T-cell (primary cell): ENCODE measurements at regions not wholly inside any gene's neighbourhood (a gene's known extent, or its start where the extent isn't known, plus 50 kb on each side); places are given as distances from the start of the nearest gene placed in this dataset.

Experiments used
- ATAC-seq, 4 experiments: fragments of 200-7000 bp in 3 of 4; fragments of 150-1000 bp in 1 of 4; cut with Tn5 transposase; replicated peaks in 1 of 4; 1 replicate in 3 of 4; 2 replicates in 1 of 4; pipeline ENCODE4 v1.10.0; 2021; ENCODE audit warnings: moderate library complexity in 3 of 4, mild to moderate bottlenecking in 2 of 4, moderate number of reproducible peaks in 1 of 4
- CTCF ChIA-PET, 2 donors: fragments of 300-600 bp; sonication (Branson Sonifier 250); formaldehyde crosslinking; loops; one replicate each; lab custom pipeline; 2022; ENCODE audit warnings: antibody characterized with exemption in 2 of 2; lab: Charles Lee
- POLR2A ChIA-PET, 2 donors: fragments of 300-600 bp; sonication (Branson Sonifier 250); formaldehyde crosslinking; loops; one replicate each; lab custom pipeline; 2022; ENCODE audit warnings: antibody characterized with exemption in 2 of 2; lab: Charles Lee
- DNase-seq, 35 experiments: peaks; one replicate each; pipeline versions ENCODE4 v3.0.0 to v3.0.0-alpha.2; 2013 to 2023
- H3K27ac ChIP-seq: one replicate; pipeline ENCODE4 v1.5.1; 2013; ENCODE audit warnings: low read length
- H3K27me3 ChIP-seq, 2 experiments: replicated peaks in 1 of 2; 1 replicate in 1 of 2; 2 replicates in 1 of 2; pipeline versions ENCODE4 v1.6.1 to v1.7.0; 2013; ENCODE audit warnings: low read length in 1 of 2, mixed read lengths in 1 of 2; ENCODE audit not compliant: control insufficient read depth in 2 of 2, insufficient read depth in 2 of 2; ENCODE audit errors: extremely low read depth in 1 of 2
- H3K36me3 ChIP-seq, 2 donors: 1 replicate in 1 of 2; 2 replicates in 1 of 2; pipeline versions ENCODE4 v1.6.1 to v1.7.0; 2013; ENCODE audit warnings: low read length in 1 of 2; ENCODE audit not compliant: control insufficient read depth in 2 of 2, insufficient read depth in 1 of 2; ENCODE audit errors: extremely low read depth in 1 of 2
- H3K4me1 ChIP-seq, 2 experiments: 1 replicate in 1 of 2; 2 replicates in 1 of 2; pipeline versions ENCODE4 v1.6.1 to v1.7.0; 2013; ENCODE audit warnings: low read length in 2 of 2, mixed read lengths in 1 of 2; ENCODE audit not compliant: insufficient read depth in 2 of 2, control insufficient read depth in 1 of 2; ENCODE audit errors: extremely low read depth in 1 of 2
- H3K4me3 ChIP-seq, 2 donors: 1 replicate in 1 of 2; 2 replicates in 1 of 2; pipeline versions ENCODE4 v1.5.1 to v1.7.0; 2013; ENCODE audit warnings: mild to moderate bottlenecking in 2 of 2, low read length in 1 of 2, moderate library complexity in 1 of 2; ENCODE audit not compliant: control insufficient read depth in 1 of 2; ENCODE audit errors: extremely low read depth in 1 of 2
- H3K9me3 ChIP-seq: 2 replicates; pipeline ENCODE4 v1.7.0; 2013
- H3K27ac Mint-ChIP-seq, 2 donors: one replicate each; pipeline ENCODE4 v1.8.0; 2020 to 2021; ENCODE audit warnings: mild to moderate bottlenecking in 2 of 2, mixed read lengths in 2 of 2
- H3K27me3 Mint-ChIP-seq, 2 donors: one replicate each; pipeline ENCODE4 v1.8.0; 2021 to 2022; ENCODE audit warnings: mixed read lengths in 2 of 2
- H3K36me3 Mint-ChIP-seq: one replicate; pipeline ENCODE4 v1.8.0; 2021; ENCODE audit warnings: mixed read lengths
- H3K4me1 Mint-ChIP-seq, 3 donors: one replicate each; pipeline ENCODE4 v1.8.0; 2020 to 2022; ENCODE audit warnings: mixed read lengths in 3 of 3, mild to moderate bottlenecking in 1 of 3
- H3K4me3 Mint-ChIP-seq, 3 donors: one replicate each; pipeline ENCODE4 v1.8.0; 2020 to 2022; ENCODE audit warnings: mild to moderate bottlenecking in 3 of 3, mixed read lengths in 3 of 3, moderate library complexity in 3 of 3
- H3K9me3 Mint-ChIP-seq, 3 donors: one replicate each; pipeline ENCODE4 v1.8.0; 2020 to 2022; ENCODE audit warnings: mixed read lengths in 3 of 3
- WGBS: methylation state at CpG from one replicate; pipeline ENCODE4 v1.1.5; 2013; ENCODE audit warnings: missing lambda C conversion rate; ENCODE audit not compliant: insufficient coverage; 5-methylcytosine and 5-hydroxymethylcytosine counted together

GRCh38 chr7:95672434-95672833 is 76.1 kb upstream of the PDK4 start:
- ATAC-seq (no peak), DNase-seq (no peak)
- H3K4me1 Mint-ChIP-seq, result no peaks in the 10 kb centered on the region
- H3K9me3 ChIP-seq, result no peaks in the 10 kb centered on the region
- no peak overlapping the region for H3K4me3 Mint-ChIP-seq
- H3K9me3 Mint-ChIP-seq, result no peaks in the 10 kb centered on the region
- WGBS, result no CpG with 5 or more reads among the region's 2 CpGs
- no peak overlapping the region for H3K27ac Mint-ChIP-seq
- H3K4me3 ChIP-seq, result no peak overlapping the region
- POLR2A ChIA-PET, result no interaction called here
- CTCF ChIA-PET, result no interaction called here
- H3K27ac ChIP-seq, result no peak overlapping the region
- no peaks in the 10 kb centered on the region for H3K27me3 ChIP-seq
- no peaks in the 10 kb centered on the region for H3K36me3 Mint-ChIP-seq
- no peaks in the 10 kb centered on the region for H3K4me1 ChIP-seq
- H3K36me3 ChIP-seq, result no peaks in the 10 kb centered on the region
- no peaks in the 10 kb centered on the region for H3K27me3 Mint-ChIP-seq

- ChIA-PET CTCF (no interaction called here), POLR2A (no interaction called here)
- H3K27ac ChIP-seq, result no peak overlapping the region
- Mint-ChIP-seq H3K27me3 (no peaks in the 10 kb centered on the region), H3K4me3 (no peak overlapping the region), H3K4me1 (no peaks in the 10 kb centered on the region), H3K36me3 (no peaks in the 10 kb centered on the region), H3K27ac (no peak overlapping the region), H3K9me3 (peaks cover 0 to 13% (median 2%) of the 10 kb centered on the region in 3 donors)
- no peaks in the 10 kb centered on the region for H3K27me3 ChIP-seq
- no peak overlapping the region for H3K4me3 ChIP-seq
- no peaks in the 10 kb centered on the region for H3K4me1 ChIP-seq
- H3K9me3 ChIP-seq, result no peaks in the 10 kb centered on the region
- no peaks in the 10 kb centered on the region for H3K36me3 ChIP-seq
- DNase-seq, result no peak
- WGBS, result 57% methylated on average over 1 of the region's 2 CpGs
- no peak for ATAC-seq
These were observed 73.2 kb upstream of the PDK4 start for GRCh38 chr7:95669513-95669912.

DNA sequence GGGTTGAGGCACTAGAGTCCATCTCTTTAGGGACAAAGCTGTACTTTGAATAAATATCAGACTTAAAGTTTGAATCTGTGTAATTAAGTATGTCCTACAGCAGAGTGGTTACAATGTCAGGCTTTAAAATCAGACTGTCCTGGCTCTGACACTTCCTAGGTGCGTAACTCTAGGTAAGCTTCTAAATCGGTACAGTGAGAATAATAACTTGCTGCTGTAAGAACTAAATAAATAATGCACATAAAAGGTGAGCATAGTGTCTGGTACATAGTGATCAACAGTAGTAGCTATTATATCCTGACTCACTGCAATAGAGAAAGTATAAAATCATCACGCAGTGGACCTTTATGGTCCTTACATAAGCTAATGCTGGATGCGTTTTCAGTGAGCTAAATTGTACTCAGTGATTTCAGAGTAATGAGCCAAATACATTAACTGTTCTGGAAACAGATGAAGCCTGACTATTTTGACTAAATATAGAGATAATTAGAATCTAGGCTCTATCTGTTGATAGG is 72.2 kb upstream of the PDK4 start:
- ChIA-PET CTCF (no interaction called here), POLR2A (no interaction called here)
- Histone ChIP-seq H3K27ac (no peak overlapping the region), H3K4me3 (no peak overlapping the region), H3K4me1 (no peaks in the 10 kb centered on the region), H3K36me3 (no peaks in the 10 kb centered on the region), H3K9me3 (no peaks in the 10 kb centered on the region), H3K27me3 (no peaks in the 10 kb centered on the region)
- Mint-ChIP-seq H3K4me3 (no peak overlapping the region), H3K4me1 (no peaks in the 10 kb centered on the region), H3K36me3 (no peaks in the 10 kb centered on the region), H3K27ac (no peak overlapping the region), H3K27me3 (no peaks in the 10 kb centered on the region), H3K9me3 (peaks cover 0 to 15% (median 3%) of the 10 kb centered on the region in 3 donors)
- 100% methylated on average over 2 of the region's 4 CpGs for WGBS
- ATAC-seq, result no peak
- DNase-seq, result no peak

GRCh38 chr7:95662987-95663386 is 66.7 kb upstream of the PDK4 start:
- Mint-ChIP-seq H3K27ac (no peak overlapping the region), H3K36me3 (no peaks in the 10 kb centered on the region), H3K4me3 (no peak overlapping the region), H3K9me3 (peaks cover 9 to 31% (median 12%) of the 10 kb centered on the region in 3 donors), H3K4me1 (no peaks in the 10 kb centered on the region), H3K27me3 (peaks cover 0 to 3% of the 10 kb centered on the region in 2 donors)
- DNase-seq (no peak), ATAC-seq (no peak)
- POLR2A ChIA-PET, result interaction anchor here in 1 of 2 donors (0.6 kb wide), 1 partner anchor 287 kb away, joined by 4 read pairs; no protein-coding TSS in a partner anchor
- H3K27me3 ChIP-seq, result no peaks in the 10 kb centered on the region
- no peaks in the 10 kb centered on the region for H3K9me3 ChIP-seq
- H3K36me3 ChIP-seq, result no peaks in the 10 kb centered on the region
- H3K4me3 ChIP-seq, result no peak overlapping the region
- no CpG with 5 or more reads among the region's 1 CpG for WGBS
- no peaks in the 10 kb centered on the region for H3K4me1 ChIP-seq
- CTCF ChIA-PET, result interaction anchor here in 1 of 2 donors (0.6 kb wide), 1 partner anchor 157 kb away, joined by 4 read pairs; no protein-coding TSS in a partner anchor
- H3K27ac ChIP-seq, result no peak overlapping the region

DNA sequence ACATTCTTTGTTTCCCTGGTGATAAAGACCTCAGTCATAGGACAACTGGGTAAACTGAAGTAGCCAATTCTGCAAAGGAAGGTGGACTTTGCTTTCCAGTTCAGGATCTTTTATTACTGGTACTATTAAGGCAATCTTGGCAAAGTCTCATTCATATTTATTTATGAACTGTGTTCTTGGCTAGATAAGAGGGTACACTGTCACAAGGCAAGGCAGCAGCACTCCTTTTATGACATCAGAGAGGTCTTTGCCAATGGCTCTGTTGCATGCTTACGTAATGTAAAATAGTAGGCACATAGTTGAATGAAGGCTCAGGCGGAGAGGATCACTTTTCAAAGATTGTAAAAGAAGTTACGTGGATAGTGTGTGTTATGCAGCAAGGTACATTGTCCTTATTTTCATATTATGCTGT is 63.7 kb upstream of the PDK4 start:
- no peaks in the 10 kb centered on the region for H3K36me3 ChIP-seq
- no peak overlapping the region for H3K27ac ChIP-seq
- ATAC-seq (no peak), DNase-seq (no peak)
- ChIA-PET POLR2A (no interaction called here), CTCF (no interaction called here)
- H3K27ac Mint-ChIP-seq, result no peak overlapping the region
- WGBS, result 100% methylated on average over 1 of the region's 3 CpGs
- peaks cover 9 to 22% (median 12%) of the 10 kb centered on the region in 3 donors for H3K9me3 Mint-ChIP-seq
- H3K27me3 Mint-ChIP-seq, result peaks cover 0 to 3% of the 10 kb centered on the region in 2 donors
- H3K4me1 Mint-ChIP-seq, result no peaks in the 10 kb centered on the region
- H3K36me3 Mint-ChIP-seq, result no peaks in the 10 kb centered on the region
- no peaks in the 10 kb centered on the region for H3K4me1 ChIP-seq
- H3K9me3 ChIP-seq, result no peaks in the 10 kb centered on the region
- no peak overlapping the region for H3K4me3 ChIP-seq
- H3K4me3 Mint-ChIP-seq, result no peak overlapping the region
- H3K27me3 ChIP-seq, result no peaks in the 10 kb centered on the region

DNA sequence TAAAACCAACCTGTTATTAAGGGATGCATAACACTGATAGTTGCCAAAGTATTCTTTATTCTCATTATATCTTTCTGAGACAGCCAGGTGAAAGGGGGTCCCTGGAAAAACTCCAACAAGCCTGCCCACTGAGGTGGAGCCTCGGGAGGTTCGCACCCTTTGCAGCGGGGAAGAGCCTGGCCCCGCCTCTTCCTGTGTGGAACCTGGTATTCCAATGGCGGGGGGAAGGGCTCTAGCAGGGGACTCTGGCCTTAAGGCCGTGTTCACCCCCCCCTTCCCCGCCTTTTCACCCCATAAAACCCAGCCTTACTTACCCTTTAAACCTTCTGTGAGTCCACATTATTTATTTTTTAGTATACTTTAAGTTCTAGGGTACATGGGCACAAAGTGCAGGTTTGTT is 62.4 kb upstream of the PDK4 start:
- POLR2A ChIA-PET, result no interaction called here
- no peaks in the 10 kb centered on the region for H3K36me3 Mint-ChIP-seq
- no peak overlapping the region for H3K4me3 Mint-ChIP-seq
- 100% methylated on average over 1 of the region's 7 CpGs for WGBS
- no peaks in the 10 kb centered on the region for H3K9me3 ChIP-seq
- no peaks in the 10 kb centered on the region for H3K27me3 ChIP-seq
- CTCF ChIA-PET, result no interaction called here
- ATAC-seq (no peak), DNase-seq (no peak)
- H3K27ac ChIP-seq, result no peak overlapping the region
- H3K27ac Mint-ChIP-seq, result no peak overlapping the region
- H3K9me3 Mint-ChIP-seq, result peaks cover 9 to 17% (median 9%) of the 10 kb centered on the region in 3 donors
- H3K27me3 Mint-ChIP-seq, result peaks cover 0 to 3% of the 10 kb centered on the region in 2 donors
- H3K4me3 ChIP-seq, result no peak overlapping the region
- H3K36me3 ChIP-seq, result no peaks in the 10 kb centered on the region
- no peaks in the 10 kb centered on the region for H3K4me1 Mint-ChIP-seq
- no peaks in the 10 kb centered on the region for H3K4me1 ChIP-seq

- Histone ChIP-seq H3K36me3 (no peaks in the 10 kb centered on the region), H3K4me1 (no peaks in the 10 kb centered on the region), H3K27ac (no peak overlapping the region), H3K4me3 (no peak overlapping the region), H3K27me3 (no peaks in the 10 kb centered on the region), H3K9me3 (no peaks in the 10 kb centered on the region)
- Mint-ChIP-seq H3K27me3 (no peaks in the 10 kb centered on the region), H3K4me1 (no peaks in the 10 kb centered on the region), H3K27ac (no peak overlapping the region), H3K9me3 (peaks cover 0 to 8% (median 3%) of the 10 kb centered on the region in 3 donors), H3K4me3 (no peak overlapping the region), H3K36me3 (no peaks in the 10 kb centered on the region)
- no peak for DNase-seq
- WGBS, result no CpG with 5 or more reads among the region's 3 CpGs
- POLR2A ChIA-PET, result no interaction called here
- no peak for ATAC-seq
- CTCF ChIA-PET, result no interaction called here
These were observed 53.2 kb upstream of the PDK4 start for GRCh38 chr7:95649546-95649945.
